Heart left ventricle (tissue), 13 donors: ENCODE measurements at regions not wholly inside any gene's neighbourhood (a gene's known extent, or its start where the extent isn't known, plus 50 kb on each side); places are given as distances from the start of the nearest gene placed in this dataset.

Experiments
- POLR2A ChIP-seq, 2 donors: fragments of 450-650 bp; IDR thresholded peaks; one replicate each; pipeline ENCODE4 v1.6.1; 2017; ENCODE audit warnings: antibody characterized with exemption in 2 of 2, mild to moderate bottlenecking in 2 of 2, moderate library complexity in 2 of 2
- TF ChIP-seq, protein P1 (sequence below), 12 donors: fragments of 200-600 bp; sonication (generic) in 4 of 12; IDR thresholded peaks; one replicate each; pipeline versions ENCODE4 v1.5.0 to v1.8.0; 2018 to 2022; ENCODE audit warnings: antibody characterized with exemption in 12 of 12, mild to moderate bottlenecking in 5 of 12
- donor health status: ischemic (EF 13 %, LVEDD 7.1; RV severe dilation, severe dysfunction).
- donor health status: DM: no; HTN: yes; CAD: no.
- donor health status: DM: no; HTN: no; CAD: no.
- donor health status: ischemic (EF 25% LVEDD 6.9; RV normal size, moderate dysfunction).
- donor health status: ischemic (EF 25% LVEDD 5.7; RV mildly dilated, moderate dysfunction).
- donor health status: ischemic (EF 35%, LVEDD 5.7; RV mildly dilated, moderate dysfunction).
- donor health status: nonischemic (EF 11% LVEDD 7.7; RV severe dilation, severe dysfunction).
- donor health status: DM: yes; HTN: yes; CAD: no.
- donor health status: PGD.
- donor health status: ischemic (EF 29% LVEDD 5.4; RV normal size, mild dysfunction).
- donor health status: nonischemic (EF 23%, LVEDD 6.1; RV moderate dilation, normal function).

- no peak for TF ChIP-seq POLR2A (IDR thresholded peaks at IDR 0.05)
- TF ChIP-seq, protein P1, sequence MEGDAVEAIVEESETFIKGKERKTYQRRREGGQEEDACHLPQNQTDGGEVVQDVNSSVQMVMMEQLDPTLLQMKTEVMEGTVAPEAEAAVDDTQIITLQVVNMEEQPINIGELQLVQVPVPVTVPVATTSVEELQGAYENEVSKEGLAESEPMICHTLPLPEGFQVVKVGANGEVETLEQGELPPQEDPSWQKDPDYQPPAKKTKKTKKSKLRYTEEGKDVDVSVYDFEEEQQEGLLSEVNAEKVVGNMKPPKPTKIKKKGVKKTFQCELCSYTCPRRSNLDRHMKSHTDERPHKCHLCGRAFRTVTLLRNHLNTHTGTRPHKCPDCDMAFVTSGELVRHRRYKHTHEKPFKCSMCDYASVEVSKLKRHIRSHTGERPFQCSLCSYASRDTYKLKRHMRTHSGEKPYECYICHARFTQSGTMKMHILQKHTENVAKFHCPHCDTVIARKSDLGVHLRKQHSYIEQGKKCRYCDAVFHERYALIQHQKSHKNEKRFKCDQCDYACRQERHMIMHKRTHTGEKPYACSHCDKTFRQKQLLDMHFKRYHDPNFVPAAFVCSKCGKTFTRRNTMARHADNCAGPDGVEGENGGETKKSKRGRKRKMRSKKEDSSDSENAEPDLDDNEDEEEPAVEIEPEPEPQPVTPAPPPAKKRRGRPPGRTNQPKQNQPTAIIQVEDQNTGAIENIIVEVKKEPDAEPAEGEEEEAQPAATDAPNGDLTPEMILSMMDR (IDR thresholded peaks at IDR 0.05) = no peak
These were observed 196.9 kb downstream of the FOXA2 start for GRCh38 chr20:22387452-22387851.
